Stimulated activated naive CD8-positive, alpha-beta T cell treated with anti-CD3 and anti-CD28 coated beads, Interleukin-15, Interleukin-2, amounts not matched to agents 100 ng/mL and 50 ng/mL, for 24 hours (primary cell): ENCODE measurements at regions not wholly inside any gene's neighbourhood (a gene's known extent, or its start where the extent isn't known, plus 50 kb on each side); places are given as distances from the start of the nearest gene placed in this dataset.

Experiments used
- H3K27ac Mint-ChIP-seq: one replicate; pipeline ENCODE4 v1.8.0; 2021; ENCODE audit warnings: mild to moderate bottlenecking, mixed read lengths
- H3K27me3 Mint-ChIP-seq: one replicate; pipeline ENCODE4 v1.8.0; 2021; ENCODE audit warnings: mixed read lengths
- H3K36me3 Mint-ChIP-seq: one replicate; pipeline ENCODE4 v1.8.0; 2021; ENCODE audit warnings: low read depth, mixed read lengths
- H3K4me1 Mint-ChIP-seq: one replicate; pipeline ENCODE4 v1.8.0; 2021; ENCODE audit warnings: low read depth, mixed read lengths
- H3K4me3 Mint-ChIP-seq: one replicate; pipeline ENCODE4 v1.8.0; 2021; ENCODE audit warnings: mild to moderate bottlenecking, mixed read lengths
- H3K9me3 Mint-ChIP-seq: one replicate; pipeline ENCODE4 v1.8.0; 2021; ENCODE audit warnings: mixed read lengths

- Mint-ChIP-seq H3K4me1 (peaks cover 17% of the 10 kb centered on the region), H3K27me3 (no peaks in the 10 kb centered on the region), H3K4me3 (no peak overlapping the region), H3K36me3 (no peaks in the 10 kb centered on the region), H3K9me3 (peaks cover 8% of the 10 kb centered on the region), H3K27ac (no peak overlapping the region)
Measured at GRCh38 chr3:177521305-177521704, 324.0 kb upstream of the TBL1XR1 start.

- Mint-ChIP-seq H3K9me3 (peaks cover 8% of the 10 kb centered on the region), H3K4me1 (peaks cover 19% of the 10 kb centered on the region), H3K27me3 (no peaks in the 10 kb centered on the region), H3K4me3 (no peak overlapping the region), H3K36me3 (no peaks in the 10 kb centered on the region), H3K27ac (no peak overlapping the region)
Measured at GRCh38 chr3:177522051-177522450, 324.8 kb upstream of the TBL1XR1 start.

GRCh38 chr3:177523067-177523675 lies 325.9 kb upstream of the TBL1XR1 start:
- Mint-ChIP-seq H3K27ac (no peak overlapping the region), H3K4me3 (no peak overlapping the region), H3K4me1 (peaks cover 19% of the 10 kb centered on the region), H3K36me3 (no peaks in the 10 kb centered on the region), H3K9me3 (peaks cover 8% of the 10 kb centered on the region), H3K27me3 (no peaks in the 10 kb centered on the region)

- Mint-ChIP-seq H3K4me3 (no peak overlapping the region), H3K27me3 (no peaks in the 10 kb centered on the region), H3K27ac (no peak overlapping the region), H3K4me1 (peaks cover 26% of the 10 kb centered on the region), H3K36me3 (no peaks in the 10 kb centered on the region), H3K9me3 (peaks cover 8% of the 10 kb centered on the region)
Measured at GRCh38 chr3:177523872-177524438, 326.7 kb upstream of the TBL1XR1 start.

- no peaks in the 10 kb centered on the region for H3K36me3 Mint-ChIP-seq
- H3K27ac Mint-ChIP-seq = no peak overlapping the region
- no peak overlapping the region for H3K4me3 Mint-ChIP-seq
- H3K9me3 Mint-ChIP-seq = peaks cover 8% of the 10 kb centered on the region
- no peaks in the 10 kb centered on the region for H3K27me3 Mint-ChIP-seq
- H3K4me1 Mint-ChIP-seq = peaks cover 29% of the 10 kb centered on the region
Measured at GRCh38 chr3:177524742-177525141, 327.5 kb upstream of the TBL1XR1 start.

- no peaks in the 10 kb centered on the region for H3K27me3 Mint-ChIP-seq
- H3K36me3 Mint-ChIP-seq = no peaks in the 10 kb centered on the region
- no peak overlapping the region for H3K4me3 Mint-ChIP-seq
- no peak overlapping the region for H3K27ac Mint-ChIP-seq
- H3K4me1 Mint-ChIP-seq = peaks cover 29% of the 10 kb centered on the region
- peaks cover 8% of the 10 kb centered on the region for H3K9me3 Mint-ChIP-seq
Measured at GRCh38 chr3:177525414-177525813, 328.1 kb upstream of the TBL1XR1 start.

- peaks cover 29% of the 10 kb centered on the region for H3K4me1 Mint-ChIP-seq
Measured at GRCh38 chr3:177525987-177526712, 328.9 kb upstream of the TBL1XR1 start.

GRCh38 chr3:177527182-177527581 lies 329.9 kb upstream of the TBL1XR1 start:
- Mint-ChIP-seq H3K27ac (no peak overlapping the region), H3K4me1 (peaks cover 29% of the 10 kb centered on the region), H3K4me3 (no peak overlapping the region), H3K36me3 (no peaks in the 10 kb centered on the region), H3K27me3 (no peaks in the 10 kb centered on the region), H3K9me3 (peaks cover 8% of the 10 kb centered on the region)

More at GRCh38 chr3:177525987-177526712, 328.9 kb upstream of the TBL1XR1 start:
- H3K36me3 Mint-ChIP-seq = no peaks in the 10 kb centered on the region
- peaks cover 8% of the 10 kb centered on the region for H3K9me3 Mint-ChIP-seq
- no peaks in the 10 kb centered on the region for H3K27me3 Mint-ChIP-seq
- H3K4me3 Mint-ChIP-seq = no peak overlapping the region
- H3K27ac Mint-ChIP-seq = peak overlapping the region; percentile 13

- Mint-ChIP-seq H3K27me3 (no peaks in the 10 kb centered on the region), H3K36me3 (no peaks in the 10 kb centered on the region), H3K27ac (no peak overlapping the region), H3K9me3 (peaks cover 8% of the 10 kb centered on the region), H3K4me1 (peaks cover 24% of the 10 kb centered on the region), H3K4me3 (no peak overlapping the region)
Measured at GRCh38 chr3:177528306-177529070, 331.2 kb upstream of the TBL1XR1 start.

GRCh38 chr3:177529071-177529550 lies 331.8 kb upstream of the TBL1XR1 start:
- Mint-ChIP-seq H3K36me3 (no peaks in the 10 kb centered on the region), H3K27ac (no peak overlapping the region), H3K27me3 (no peaks in the 10 kb centered on the region), H3K9me3 (peaks cover 6% of the 10 kb centered on the region), H3K4me3 (no peak overlapping the region), H3K4me1 (peaks cover 18% of the 10 kb centered on the region)

GRCh38 chr3:177529716-177530335 lies 332.5 kb upstream of the TBL1XR1 start:
- no peak overlapping the region for H3K27ac Mint-ChIP-seq
- H3K4me1 Mint-ChIP-seq = peaks cover 16% of the 10 kb centered on the region
- H3K36me3 Mint-ChIP-seq = no peaks in the 10 kb centered on the region
- H3K27me3 Mint-ChIP-seq = no peaks in the 10 kb centered on the region
- H3K9me3 Mint-ChIP-seq = peaks cover 3% of the 10 kb centered on the region
- no peak overlapping the region for H3K4me3 Mint-ChIP-seq

- Mint-ChIP-seq H3K9me3 (no peaks in the 10 kb centered on the region), H3K4me3 (no peak overlapping the region), H3K36me3 (no peaks in the 10 kb centered on the region), H3K4me1 (peaks cover 15% of the 10 kb centered on the region), H3K27ac (no peak overlapping the region), H3K27me3 (no peaks in the 10 kb centered on the region)
Measured at GRCh38 chr3:177530908-177531307, 333.6 kb upstream of the TBL1XR1 start.

GRCh38 chr3:177536873-177537272 lies 339.6 kb upstream of the TBL1XR1 start:
- no peak overlapping the region for H3K4me3 Mint-ChIP-seq
- no peak overlapping the region for H3K27ac Mint-ChIP-seq
- H3K36me3 Mint-ChIP-seq = no peaks in the 10 kb centered on the region
- peaks cover 26% of the 10 kb centered on the region for H3K4me1 Mint-ChIP-seq
- H3K9me3 Mint-ChIP-seq = no peaks in the 10 kb centered on the region
- no peaks in the 10 kb centered on the region for H3K27me3 Mint-ChIP-seq

GRCh38 chr3:177537612-177538011 lies 340.3 kb upstream of the TBL1XR1 start:
- Mint-ChIP-seq H3K9me3 (no peaks in the 10 kb centered on the region), H3K36me3 (no peaks in the 10 kb centered on the region), H3K27ac (no peak overlapping the region), H3K4me1 (peaks cover 26% of the 10 kb centered on the region), H3K4me3 (no peak overlapping the region), H3K27me3 (no peaks in the 10 kb centered on the region)
